Mammary epithelial cell (primary cell): ENCODE measurements at regions not wholly inside any gene's neighbourhood (a gene's known extent, or its start where the extent isn't known, plus 50 kb on each side); places are given as distances from the start of the nearest gene placed in this dataset.
A peak's percentile ranks its signal among the peaks of the same experiment; 100 is the strongest.
"Not testable (repeated sequence)": the region's sequence is repeated elsewhere in the genome, so short reads cannot be mapped to it uniquely, and the experiment has no call there.

Experiments
- EZH2 ChIP-seq: IDR thresholded peaks from 2 replicates; pipeline ENCODE4 v1.6.1; 2012; ENCODE audit warnings: low read length, inconsistent platforms, borderline replicate concordance
- TF ChIP-seq, protein P1 (sequence below), 2 donors: IDR thresholded peaks in 1 of 2; conservative IDR thresholded peaks in 1 of 2; 2 replicates each; pipeline ENCODE4 v1.5.1; 2011 to 2012; ENCODE audit warnings: inconsistent platforms in 2 of 2, low read length in 2 of 2, mild to moderate bottlenecking in 2 of 2, control low read depth in 1 of 2, low read depth in 1 of 2; ENCODE audit not compliant: insufficient read depth in 1 of 2; ENCODE audit errors: extremely low read depth in 1 of 2

DNA sequence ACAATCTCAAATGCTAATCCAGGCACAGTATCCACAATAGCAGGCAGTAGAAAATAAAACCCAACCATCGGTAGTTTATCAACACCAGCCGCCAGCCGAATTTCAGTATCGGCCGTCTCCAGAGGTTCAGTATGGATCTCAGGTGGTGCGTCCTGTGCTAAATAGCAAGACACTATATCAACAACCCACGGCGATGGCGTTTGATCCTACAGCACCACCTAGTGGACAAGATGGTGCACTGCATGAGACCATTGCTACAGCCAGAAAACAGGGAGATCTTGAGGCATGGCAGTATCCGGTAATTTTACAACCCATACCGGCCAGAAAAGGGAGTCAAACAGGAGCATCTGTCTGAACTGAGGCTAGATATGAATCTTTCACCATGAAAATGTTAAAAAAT, 112.0 kb upstream of the FRG2C start:
- not testable (repeated sequence) for TF ChIP-seq EZH2
- TF ChIP-seq, protein P1, sequence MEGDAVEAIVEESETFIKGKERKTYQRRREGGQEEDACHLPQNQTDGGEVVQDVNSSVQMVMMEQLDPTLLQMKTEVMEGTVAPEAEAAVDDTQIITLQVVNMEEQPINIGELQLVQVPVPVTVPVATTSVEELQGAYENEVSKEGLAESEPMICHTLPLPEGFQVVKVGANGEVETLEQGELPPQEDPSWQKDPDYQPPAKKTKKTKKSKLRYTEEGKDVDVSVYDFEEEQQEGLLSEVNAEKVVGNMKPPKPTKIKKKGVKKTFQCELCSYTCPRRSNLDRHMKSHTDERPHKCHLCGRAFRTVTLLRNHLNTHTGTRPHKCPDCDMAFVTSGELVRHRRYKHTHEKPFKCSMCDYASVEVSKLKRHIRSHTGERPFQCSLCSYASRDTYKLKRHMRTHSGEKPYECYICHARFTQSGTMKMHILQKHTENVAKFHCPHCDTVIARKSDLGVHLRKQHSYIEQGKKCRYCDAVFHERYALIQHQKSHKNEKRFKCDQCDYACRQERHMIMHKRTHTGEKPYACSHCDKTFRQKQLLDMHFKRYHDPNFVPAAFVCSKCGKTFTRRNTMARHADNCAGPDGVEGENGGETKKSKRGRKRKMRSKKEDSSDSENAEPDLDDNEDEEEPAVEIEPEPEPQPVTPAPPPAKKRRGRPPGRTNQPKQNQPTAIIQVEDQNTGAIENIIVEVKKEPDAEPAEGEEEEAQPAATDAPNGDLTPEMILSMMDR (conservative IDR thresholded peaks at IDR 0.05 in 1 of 2, IDR thresholded peaks at IDR 0.05 in 1 of 2; ENCODE audit: extremely low read depth in 1 of 2, insufficient read depth in 1 of 2, low read depth in 1 of 2, low read length in 2 of 2), result peak; percentile 35 to 52
